GM06990 (cell line): ENCODE measurements at regions not wholly inside any gene's neighbourhood (a gene's known extent, or its start where the extent isn't known, plus 50 kb on each side); places are given as distances from the start of the nearest gene placed in this dataset.

Experiments
- DNase-seq: peaks from one replicate; pipeline ENCODE4 v3.0.0-alpha.2; 2011; ENCODE audit not compliant: insufficient read length; ENCODE audit errors: extremely low read depth
- H3K27me3 ChIP-seq: replicated peaks from 2 replicates; pipeline ENCODE4 v1.6.0; 2011; ENCODE audit warnings: low read length; ENCODE audit not compliant: control insufficient read depth, insufficient read depth
- H3K36me3 ChIP-seq: 2 replicates; pipeline ENCODE4 v1.5.1; 2011; ENCODE audit warnings: low read length; ENCODE audit not compliant: control insufficient read depth, insufficient read depth
- H3K4me3 ChIP-seq: replicated peaks from 2 replicates; pipeline ENCODE4 v1.5.1; 2011; ENCODE audit warnings: low read depth, mild to moderate bottlenecking, control low read depth, low read length
- TF ChIP-seq, protein P1 (sequence below): IDR thresholded peaks from 2 replicates; pipeline ENCODE4 v1.5.1; 2011; ENCODE audit warnings: low read length, control low read depth, mild to moderate bottlenecking, inconsistent platforms; ENCODE audit not compliant: insufficient read depth, poor library complexity, severe bottlenecking

DNA sequence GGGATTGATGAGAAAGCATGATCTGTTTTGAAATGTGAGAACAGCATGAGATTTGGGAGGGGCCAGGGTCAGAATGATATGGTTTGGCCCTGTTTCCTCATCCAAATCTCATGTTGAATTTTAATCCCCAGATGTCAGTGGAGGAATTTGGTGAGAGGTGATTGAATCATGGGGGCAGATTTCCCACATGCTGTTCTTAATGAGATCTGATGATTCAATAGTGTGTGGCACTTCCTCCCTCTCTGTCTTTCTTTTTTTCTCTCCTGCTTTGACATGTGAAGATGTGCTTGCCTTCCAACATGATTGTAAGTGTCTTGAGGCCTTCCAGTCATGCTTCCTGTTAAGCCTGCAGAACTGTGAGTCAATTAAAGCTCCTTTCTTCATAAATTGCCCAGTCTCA, 1060.3 kb upstream of the CITED2 start:
- H3K27me3 ChIP-seq, result no peaks in the 10 kb centered on the region
- no peak overlapping the region for H3K4me3 ChIP-seq
- no peak for DNase-seq
- TF ChIP-seq, protein P1, sequence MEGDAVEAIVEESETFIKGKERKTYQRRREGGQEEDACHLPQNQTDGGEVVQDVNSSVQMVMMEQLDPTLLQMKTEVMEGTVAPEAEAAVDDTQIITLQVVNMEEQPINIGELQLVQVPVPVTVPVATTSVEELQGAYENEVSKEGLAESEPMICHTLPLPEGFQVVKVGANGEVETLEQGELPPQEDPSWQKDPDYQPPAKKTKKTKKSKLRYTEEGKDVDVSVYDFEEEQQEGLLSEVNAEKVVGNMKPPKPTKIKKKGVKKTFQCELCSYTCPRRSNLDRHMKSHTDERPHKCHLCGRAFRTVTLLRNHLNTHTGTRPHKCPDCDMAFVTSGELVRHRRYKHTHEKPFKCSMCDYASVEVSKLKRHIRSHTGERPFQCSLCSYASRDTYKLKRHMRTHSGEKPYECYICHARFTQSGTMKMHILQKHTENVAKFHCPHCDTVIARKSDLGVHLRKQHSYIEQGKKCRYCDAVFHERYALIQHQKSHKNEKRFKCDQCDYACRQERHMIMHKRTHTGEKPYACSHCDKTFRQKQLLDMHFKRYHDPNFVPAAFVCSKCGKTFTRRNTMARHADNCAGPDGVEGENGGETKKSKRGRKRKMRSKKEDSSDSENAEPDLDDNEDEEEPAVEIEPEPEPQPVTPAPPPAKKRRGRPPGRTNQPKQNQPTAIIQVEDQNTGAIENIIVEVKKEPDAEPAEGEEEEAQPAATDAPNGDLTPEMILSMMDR, result no peak
- no peaks in the 10 kb centered on the region for H3K36me3 ChIP-seq

DNA sequence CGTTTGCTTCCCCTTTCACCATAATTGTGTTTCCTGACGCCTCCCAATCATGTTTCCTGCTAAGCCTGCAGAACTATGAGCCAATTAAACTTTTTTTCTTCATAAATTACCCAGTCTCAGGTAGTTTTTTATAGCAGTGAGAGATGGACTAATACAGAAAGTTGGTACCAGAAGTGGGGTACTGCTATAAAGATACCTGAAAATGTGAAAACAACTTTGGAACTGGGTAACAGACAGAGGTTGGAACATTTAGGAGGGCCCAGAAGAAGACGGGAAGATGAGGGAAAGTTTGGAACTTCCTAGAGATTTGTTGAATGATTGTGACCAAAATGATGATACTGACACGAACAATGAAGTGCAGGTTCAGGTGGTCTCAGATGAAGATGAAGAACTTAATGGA, 1058.6 kb upstream of the CITED2 start:
- Histone ChIP-seq H3K27me3 (no peaks in the 10 kb centered on the region), H3K36me3 (no peaks in the 10 kb centered on the region), H3K4me3 (no peak overlapping the region)
- DNase-seq, result no peak
- TF ChIP-seq, protein P1, result no peak

DNA sequence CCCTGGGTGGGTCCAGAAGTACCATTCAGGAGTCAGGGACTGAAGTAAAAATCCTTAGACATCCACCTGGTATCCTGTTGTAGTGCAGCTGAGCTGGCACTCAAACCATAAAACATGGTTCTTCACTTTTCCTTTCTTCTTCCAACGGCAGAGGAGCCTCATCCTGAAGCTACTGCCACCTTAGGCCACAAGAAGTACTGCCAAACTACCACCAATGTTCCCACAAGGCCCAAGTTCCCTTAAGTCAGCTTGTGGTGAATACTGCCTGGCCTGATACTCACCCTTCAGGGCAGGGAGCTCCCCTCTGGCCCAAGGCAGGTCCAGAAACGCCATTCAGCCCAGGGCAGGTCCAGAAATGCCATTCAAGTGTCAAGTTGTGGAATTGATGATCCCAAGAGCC, 1053.4 kb upstream of the CITED2 start:
- Histone ChIP-seq H3K4me3 (no peak overlapping the region), H3K27me3 (no peaks in the 10 kb centered on the region), H3K36me3 (no peaks in the 10 kb centered on the region)
- DNase-seq, result no peak
- TF ChIP-seq, protein P1, result no peak

DNA sequence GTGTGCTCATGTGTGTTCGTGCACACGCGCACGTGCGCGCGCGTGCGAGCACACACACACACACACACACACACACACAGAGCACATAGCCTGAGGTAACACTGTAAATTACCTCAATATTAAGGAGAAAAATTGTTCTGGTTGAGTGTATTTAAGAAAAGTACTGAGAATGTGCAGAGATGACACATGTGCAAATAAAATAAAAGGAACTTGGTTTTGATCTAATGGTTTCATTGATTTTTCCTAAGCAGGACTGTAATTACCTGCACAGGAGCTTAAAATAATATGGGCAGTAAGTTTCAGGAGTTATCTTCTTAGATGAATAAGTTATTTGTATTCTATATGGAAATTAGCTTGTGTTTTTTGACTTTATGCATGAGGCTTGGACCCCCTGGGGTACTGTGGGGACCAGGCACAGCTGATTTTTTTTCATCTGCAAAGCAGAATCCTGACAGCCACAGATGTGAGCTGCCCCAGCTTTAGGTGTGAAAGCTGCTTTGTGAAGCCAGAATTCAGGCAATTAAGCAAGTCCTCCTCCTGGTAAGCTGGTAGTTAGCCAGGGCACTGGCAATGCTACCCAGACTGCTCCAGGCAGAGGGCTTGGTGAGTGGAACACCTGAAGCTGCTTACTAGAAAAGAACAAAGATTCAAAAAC, 1040.6 kb upstream of the CITED2 start:
- Histone ChIP-seq H3K36me3 (no peaks in the 10 kb centered on the region), H3K4me3 (no peak overlapping the region), H3K27me3 (no peaks in the 10 kb centered on the region)
- TF ChIP-seq, protein P1, result no peak
- no peak for DNase-seq

DNA sequence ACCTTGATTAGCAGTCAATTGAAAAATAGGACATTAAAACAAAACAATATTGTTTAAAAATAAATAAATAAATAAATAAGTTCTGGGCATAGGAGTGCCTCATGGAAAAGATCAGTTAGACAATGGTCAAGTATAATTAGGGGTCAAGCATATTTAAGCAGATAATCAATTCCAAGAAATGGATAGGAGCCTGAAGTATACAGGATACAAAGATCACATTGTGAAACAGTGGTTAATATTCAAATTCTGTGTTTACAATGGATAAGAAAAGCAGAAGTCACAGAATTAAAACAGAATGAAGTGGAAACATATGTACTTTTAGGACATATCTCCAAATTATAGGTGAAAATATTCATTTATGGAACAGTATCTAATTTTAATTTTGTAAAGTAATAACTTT, 1028.6 kb upstream of the CITED2 start:
- TF ChIP-seq, protein P1, result no peak
- DNase-seq, result no peak
- H3K4me3 ChIP-seq, result no peak overlapping the region
- no peaks in the 10 kb centered on the region for H3K27me3 ChIP-seq
- no peaks in the 10 kb centered on the region for H3K36me3 ChIP-seq

DNA sequence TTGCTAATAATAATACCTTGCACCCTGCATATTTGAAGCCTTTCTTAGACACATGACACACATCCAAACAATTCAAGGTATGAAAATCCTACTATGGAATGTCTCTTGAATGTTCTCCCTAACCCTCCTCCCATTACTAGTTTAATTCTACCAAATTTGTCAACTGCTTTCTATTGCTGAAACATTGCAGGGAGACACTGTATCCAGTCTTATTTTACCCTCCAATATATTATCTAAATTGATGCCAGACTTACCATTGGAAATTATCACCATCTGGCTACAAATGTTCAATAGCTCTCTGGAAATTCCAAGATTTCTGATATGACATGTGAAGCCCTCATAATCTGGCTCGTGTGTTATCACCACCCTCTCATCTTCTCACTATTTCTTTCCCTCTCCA, 1027.3 kb upstream of the CITED2 start:
- TF ChIP-seq, protein P1, result no peak
- no peaks in the 10 kb centered on the region for H3K27me3 ChIP-seq
- no peak for DNase-seq
- H3K4me3 ChIP-seq, result no peak overlapping the region
- H3K36me3 ChIP-seq, result no peaks in the 10 kb centered on the region
